Breast epithelium (tissue), 3 donors: ENCODE measurements at regions not wholly inside any gene's neighbourhood (a gene's known extent, or its start where the extent isn't known, plus 50 kb on each side); places are given as distances from the start of the nearest gene placed in this dataset.

Source experiments
- POLR2A ChIP-seq: fragments of 450-650 bp; IDR thresholded peaks from one replicate; pipeline ENCODE4 v1.6.1; 2016; ENCODE audit warnings: antibody characterized with exemption, mild to moderate bottlenecking, moderate library complexity
- TF ChIP-seq, protein P1 (sequence below), 3 donors: fragments of 450-650 bp; IDR thresholded peaks; one replicate each; pipeline ENCODE4 v1.5.1; 2016 to 2017; ENCODE audit warnings: antibody characterized with exemption in 3 of 3, mild to moderate bottlenecking in 3 of 3, moderate library complexity in 3 of 3

DNA sequence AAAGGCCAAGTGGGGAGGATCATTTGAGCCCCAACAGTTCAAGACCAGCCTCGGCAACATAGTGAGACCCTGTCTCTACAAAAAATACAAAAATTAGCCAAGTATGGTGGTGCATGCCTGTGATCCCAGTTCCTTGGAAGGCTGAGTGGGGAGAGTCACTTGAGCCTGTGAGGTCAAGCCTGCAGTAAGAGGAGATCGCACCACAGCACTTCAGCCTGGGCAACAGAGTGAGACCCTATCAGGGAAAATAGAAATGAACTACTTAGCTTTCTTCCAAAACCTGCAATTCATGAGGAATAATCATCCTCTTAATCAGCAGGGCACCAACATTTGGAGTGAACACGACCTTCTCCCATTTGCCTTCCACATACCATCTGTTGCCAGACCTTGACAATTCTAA lies 96.1 kb downstream of the OR2K2 start:
- TF ChIP-seq, protein P1, sequence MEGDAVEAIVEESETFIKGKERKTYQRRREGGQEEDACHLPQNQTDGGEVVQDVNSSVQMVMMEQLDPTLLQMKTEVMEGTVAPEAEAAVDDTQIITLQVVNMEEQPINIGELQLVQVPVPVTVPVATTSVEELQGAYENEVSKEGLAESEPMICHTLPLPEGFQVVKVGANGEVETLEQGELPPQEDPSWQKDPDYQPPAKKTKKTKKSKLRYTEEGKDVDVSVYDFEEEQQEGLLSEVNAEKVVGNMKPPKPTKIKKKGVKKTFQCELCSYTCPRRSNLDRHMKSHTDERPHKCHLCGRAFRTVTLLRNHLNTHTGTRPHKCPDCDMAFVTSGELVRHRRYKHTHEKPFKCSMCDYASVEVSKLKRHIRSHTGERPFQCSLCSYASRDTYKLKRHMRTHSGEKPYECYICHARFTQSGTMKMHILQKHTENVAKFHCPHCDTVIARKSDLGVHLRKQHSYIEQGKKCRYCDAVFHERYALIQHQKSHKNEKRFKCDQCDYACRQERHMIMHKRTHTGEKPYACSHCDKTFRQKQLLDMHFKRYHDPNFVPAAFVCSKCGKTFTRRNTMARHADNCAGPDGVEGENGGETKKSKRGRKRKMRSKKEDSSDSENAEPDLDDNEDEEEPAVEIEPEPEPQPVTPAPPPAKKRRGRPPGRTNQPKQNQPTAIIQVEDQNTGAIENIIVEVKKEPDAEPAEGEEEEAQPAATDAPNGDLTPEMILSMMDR (IDR thresholded peaks at IDR 0.05) = no peak
- TF ChIP-seq POLR2A = no peak
